Right atrium auricular region (tissue), 2 donors: ENCODE measurements at regions not wholly inside any gene's neighbourhood (a gene's known extent, or its start where the extent isn't known, plus 50 kb on each side); places are given as distances from the start of the nearest gene placed in this dataset.

Experiments
- DNase-seq: peaks from one replicate; pipeline ENCODE4 v3.0.0-alpha.2; 2019; ENCODE audit warnings: low spot score
- H3K27ac ChIP-seq, 2 donors: fragments of 200-600 bp; sonication (generic); 1 replicate in 1 of 2; 2 replicates in 1 of 2; pipeline ENCODE4 v1.5.1; 2016 to 2019
- H3K27me3 ChIP-seq, 2 donors: fragments of 200-600 bp; sonication (generic); one replicate each; pipeline versions ENCODE4 v1.5.1 to v1.6.0; 2017 to 2019
- H3K36me3 ChIP-seq: fragments of 200-600 bp; sonication (generic); one replicate; pipeline ENCODE4 v1.5.1; 2016
- H3K4me1 ChIP-seq, 2 donors: fragments of 200-600 bp; sonication (generic); one replicate each; pipeline versions ENCODE4 v1.5.1 to v1.6.0; 2017 to 2019
- H3K4me3 ChIP-seq, 2 donors: fragments of 200-600 bp; sonication (generic); 1 replicate in 1 of 2; 2 replicates in 1 of 2; pipeline ENCODE4 v1.5.1; 2017 to 2019; ENCODE audit warnings: mild to moderate bottlenecking in 1 of 2, moderate library complexity in 1 of 2
- H3K9me3 ChIP-seq, 2 donors: fragments of 200-600 bp; sonication (generic); one replicate each; pipeline ENCODE4 v1.5.1; 2019
- CTCF ChIP-seq, 2 donors: fragments of 200-600 bp; sonication (generic); IDR thresholded peaks; one replicate each; pipeline ENCODE4 v1.5.1; 2019; ENCODE audit warnings: antibody characterized with exemption in 2 of 2

- H3K36me3 ChIP-seq: no peaks in the 10 kb centered on the region
- no peak overlapping the region for H3K4me3 ChIP-seq
- no peaks in the 10 kb centered on the region for H3K27me3 ChIP-seq
- H3K27ac ChIP-seq: no peak overlapping the region
- DNase-seq: no peak
- H3K4me1 ChIP-seq: no peaks in the 10 kb centered on the region
- TF ChIP-seq CTCF (IDR thresholded peaks at IDR 0.05): no peak
- H3K9me3 ChIP-seq: no peaks in the 10 kb centered on the region
These were observed 104.1 kb downstream of the DIRAS2 start for GRCh38 chr9:90538566-90538965.

GRCh38 chr9:90539286-90539685 lies 103.3 kb downstream of the DIRAS2 start:
- Histone ChIP-seq H3K4me1 (no peaks in the 10 kb centered on the region), H3K36me3 (no peaks in the 10 kb centered on the region), H3K9me3 (no peaks in the 10 kb centered on the region), H3K27ac (no peak overlapping the region), H3K27me3 (no peaks in the 10 kb centered on the region), H3K4me3 (no peak overlapping the region)
- DNase-seq: no peak
- no peak for TF ChIP-seq CTCF (IDR thresholded peaks at IDR 0.05)

- no peak for TF ChIP-seq CTCF (IDR thresholded peaks at IDR 0.05)
- no peak overlapping the region for H3K4me3 ChIP-seq
- no peaks in the 10 kb centered on the region for H3K4me1 ChIP-seq
- no peak overlapping the region for H3K27ac ChIP-seq
- H3K36me3 ChIP-seq: no peaks in the 10 kb centered on the region
- no peaks in the 10 kb centered on the region for H3K9me3 ChIP-seq
- DNase-seq: no peak
- H3K27me3 ChIP-seq: no peaks in the 10 kb centered on the region
These were observed 101.9 kb downstream of the DIRAS2 start for GRCh38 chr9:90540734-90541133.

DNA sequence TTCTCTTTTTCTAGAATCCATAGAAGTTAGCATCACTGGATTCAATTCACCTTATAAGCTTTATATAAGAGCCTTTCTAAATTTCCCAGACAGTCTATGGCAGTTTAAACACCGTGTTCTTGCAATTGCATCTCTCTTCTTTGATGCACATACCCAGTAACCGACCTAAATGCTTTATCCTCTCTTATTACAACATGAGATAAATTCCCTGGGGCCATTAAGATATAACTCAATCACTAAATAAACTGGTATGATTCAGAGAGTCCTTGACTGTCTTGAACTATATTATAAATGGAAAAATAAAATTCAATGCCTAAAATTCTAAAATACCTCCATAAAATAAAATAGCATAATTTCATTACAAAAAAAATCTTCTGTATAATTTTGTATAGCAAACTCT lies 98.1 kb downstream of the DIRAS2 start:
- TF ChIP-seq CTCF (IDR thresholded peaks at IDR 0.05): no peak
- Histone ChIP-seq H3K36me3 (no peaks in the 10 kb centered on the region), H3K4me1 (no peaks in the 10 kb centered on the region)

DNA sequence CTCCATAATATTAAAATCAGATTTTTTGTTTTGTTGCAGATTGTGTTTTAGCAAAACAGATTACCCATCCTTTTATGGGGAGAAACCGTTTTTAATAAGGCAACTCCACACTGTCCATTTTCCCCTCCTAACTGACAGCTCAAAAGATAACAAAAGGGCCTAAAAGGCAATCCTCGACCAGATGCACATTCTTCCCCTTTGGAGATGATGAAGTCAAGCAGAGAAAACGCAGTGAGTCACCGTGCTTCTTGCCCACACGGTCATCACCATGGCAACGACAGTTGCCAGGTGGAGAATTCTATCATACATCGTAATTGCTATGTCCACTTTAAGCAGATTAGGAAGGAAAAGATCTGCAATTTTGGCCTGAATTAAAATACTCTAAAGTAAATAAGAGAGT lies 96.4 kb downstream of the DIRAS2 start:
- Histone ChIP-seq H3K4me1 (no peaks in the 10 kb centered on the region), H3K9me3 (peaks cover 5 to 20% of the 10 kb centered on the region in 2 donors), H3K27me3 (no peaks in the 10 kb centered on the region), H3K27ac (no peak overlapping the region), H3K36me3 (no peaks in the 10 kb centered on the region), H3K4me3 (no peak overlapping the region)
- no peak for TF ChIP-seq CTCF (IDR thresholded peaks at IDR 0.05)
- DNase-seq: no peak

More for the DNA sequence above, 98.1 kb downstream of the DIRAS2 start:
- H3K9me3 ChIP-seq: peaks cover 5 to 20% of the 10 kb centered on the region in 2 donors
- no peaks in the 10 kb centered on the region for H3K27me3 ChIP-seq
- H3K4me3 ChIP-seq: no peak overlapping the region
- no peak overlapping the region for H3K27ac ChIP-seq
- DNase-seq: no peak

GRCh38 chr9:90547896-90548295 lies 94.7 kb downstream of the DIRAS2 start:
- no peak for TF ChIP-seq CTCF (IDR thresholded peaks at IDR 0.05)
- no peak overlapping the region for H3K27ac ChIP-seq
- no peak for DNase-seq
- no peaks in the 10 kb centered on the region for H3K27me3 ChIP-seq
- H3K9me3 ChIP-seq: peaks cover 5 to 20% of the 10 kb centered on the region in 2 donors
- H3K4me1 ChIP-seq: no peaks in the 10 kb centered on the region
- no peak overlapping the region for H3K4me3 ChIP-seq
- no peaks in the 10 kb centered on the region for H3K36me3 ChIP-seq
